ENCODE measurements at regions not wholly inside any gene's neighbourhood (a gene's known extent, or its start where the extent isn't known, plus 50 kb on each side); places are given as distances from the start of the nearest gene placed in this dataset.

GRCh38 chr15:92565351-92566125, 90.0 kb downstream of the FAM174B start:
- no peak for DNase-seq (ENCODE audit: low spot score in 2 of 2, unreplicated experiment in 2 of 2)
- peaks cover 7% of the 10 kb centered on the region for H3K4me1 Mint-ChIP-seq
- peaks cover 15% of the 10 kb centered on the region for H3K27me3 Mint-ChIP-seq (ENCODE audit: low read depth)
- no peak overlapping the region for H3K4me3 Mint-ChIP-seq
- peaks cover 10% of the 10 kb centered on the region for H3K9me3 Mint-ChIP-seq
- H3K36me3 Mint-ChIP-seq: no peaks in the 10 kb centered on the region
- TF ChIP-seq CTCF (IDR thresholded peaks at IDR 0.05; ENCODE audit: unreplicated experiment): no peak
- no peak overlapping the region for H3K27ac Mint-ChIP-seq

- TF ChIP-seq CTCF (IDR thresholded peaks at IDR 0.05; ENCODE audit: unreplicated experiment): no peak
- Mint-ChIP-seq H3K36me3 (no peaks in the 10 kb centered on the region), H3K9me3 (peaks cover 17% of the 10 kb centered on the region), H3K27me3 (ENCODE audit: low read depth) (peaks cover 18% of the 10 kb centered on the region), H3K4me3 (no peak overlapping the region), H3K4me1 (peaks cover 7% of the 10 kb centered on the region), H3K27ac (no peak overlapping the region)
- DNase-seq (ENCODE audit: low spot score in 2 of 2, unreplicated experiment in 2 of 2): no peak
These were observed 93.8 kb downstream of the FAM174B start for GRCh38 chr15:92561754-92562153.

- no peak overlapping the region for H3K4me3 Mint-ChIP-seq
- peaks cover 17% of the 10 kb centered on the region for H3K27me3 Mint-ChIP-seq (ENCODE audit: low read depth)
- no peak for TF ChIP-seq CTCF (IDR thresholded peaks at IDR 0.05; ENCODE audit: unreplicated experiment)
- peaks cover 36% of the 10 kb centered on the region for H3K9me3 Mint-ChIP-seq
- no peaks in the 10 kb centered on the region for H3K4me1 Mint-ChIP-seq
- H3K27ac Mint-ChIP-seq: no peak overlapping the region
- no peak for DNase-seq (ENCODE audit: low spot score in 2 of 2, unreplicated experiment in 2 of 2)
- no peaks in the 10 kb centered on the region for H3K36me3 Mint-ChIP-seq
These were observed 102.3 kb downstream of the FAM174B start for GRCh38 chr15:92553317-92553716.

- H3K27me3 Mint-ChIP-seq (ENCODE audit: low read depth): peaks cover 35% of the 10 kb centered on the region
- no peak overlapping the region for H3K4me3 Mint-ChIP-seq
- DNase-seq (ENCODE audit: low spot score in 2 of 2, unreplicated experiment in 2 of 2): no peak
- H3K9me3 Mint-ChIP-seq: peaks cover 11% of the 10 kb centered on the region
- H3K27ac Mint-ChIP-seq: no peak overlapping the region
- H3K4me1 Mint-ChIP-seq: no peaks in the 10 kb centered on the region
- no peak for TF ChIP-seq CTCF (IDR thresholded peaks at IDR 0.05; ENCODE audit: unreplicated experiment)
- no peaks in the 10 kb centered on the region for H3K36me3 Mint-ChIP-seq
These were observed 109.6 kb downstream of the FAM174B start for GRCh38 chr15:92545996-92546395.

- H3K4me1 Mint-ChIP-seq: no peaks in the 10 kb centered on the region
- DNase-seq (ENCODE audit: low spot score in 2 of 2, unreplicated experiment in 2 of 2): no peak
- peaks cover 25% of the 10 kb centered on the region for H3K27me3 Mint-ChIP-seq (ENCODE audit: low read depth)
- H3K27ac Mint-ChIP-seq: no peak overlapping the region
- H3K4me3 Mint-ChIP-seq: no peak overlapping the region
- H3K9me3 Mint-ChIP-seq: peaks cover 8% of the 10 kb centered on the region
- no peaks in the 10 kb centered on the region for H3K36me3 Mint-ChIP-seq
- TF ChIP-seq CTCF (IDR thresholded peaks at IDR 0.05; ENCODE audit: unreplicated experiment): no peak
These were observed 114.0 kb downstream of the FAM174B start for GRCh38 chr15:92541291-92542200.
